ENCODE measurements at regions not wholly inside any gene's neighbourhood (a gene's known extent, or its start where the extent isn't known, plus 50 kb on each side); places are given as distances from the start of the nearest gene placed in this dataset.

GRCh38 chr9:81492710-81493447 lies 196.5 kb downstream of the TLE1 start:
- peak; percentile 64 for DNase-seq
- in situ Hi-C loops (cut with HindIII; ENCODE audit: low pct_ligation_motif_present, low pct_unique_long_range_greater_than_20kb, low sequenced_read_pairs): no loop called here

DNA sequence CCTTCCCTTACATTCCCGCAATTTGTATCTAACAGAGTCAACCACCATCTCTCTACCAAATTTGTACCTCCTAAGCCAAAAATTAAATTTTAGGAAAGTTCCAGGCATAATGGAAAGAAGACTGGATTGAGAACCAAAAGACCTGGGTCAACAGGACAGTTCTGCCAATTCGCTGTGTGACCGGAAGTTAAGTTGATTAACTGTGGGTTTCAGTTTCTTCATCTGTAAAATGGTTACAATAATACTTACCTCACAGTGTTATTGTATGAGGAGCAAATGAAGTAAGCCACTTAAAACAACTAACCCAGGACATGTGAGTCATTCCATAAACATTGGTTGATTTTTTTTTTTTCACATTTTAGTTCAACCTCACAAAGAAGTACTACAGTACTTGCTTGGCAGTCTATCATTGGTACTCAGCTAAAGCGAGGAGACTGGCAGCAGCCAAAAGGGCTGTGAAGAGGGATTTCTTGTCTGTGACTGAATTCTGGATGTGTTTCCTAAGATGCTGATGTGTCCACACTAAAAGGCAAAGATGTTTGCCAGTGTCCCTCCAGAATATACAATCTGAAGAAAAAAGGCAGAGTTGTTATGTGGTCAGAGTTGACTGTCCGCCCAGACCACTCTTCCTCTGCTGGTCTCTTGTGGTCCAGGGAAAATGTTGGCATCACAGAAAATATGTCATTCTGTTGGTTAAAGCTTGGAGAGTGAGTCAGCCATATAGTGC lies 198.6 kb downstream of the TLE1 start:
- DNase-seq: peak; percentile 40
- in situ Hi-C loops (cut with HindIII; ENCODE audit: low pct_ligation_motif_present, low pct_unique_long_range_greater_than_20kb, low sequenced_read_pairs): no loop called here

DNA sequence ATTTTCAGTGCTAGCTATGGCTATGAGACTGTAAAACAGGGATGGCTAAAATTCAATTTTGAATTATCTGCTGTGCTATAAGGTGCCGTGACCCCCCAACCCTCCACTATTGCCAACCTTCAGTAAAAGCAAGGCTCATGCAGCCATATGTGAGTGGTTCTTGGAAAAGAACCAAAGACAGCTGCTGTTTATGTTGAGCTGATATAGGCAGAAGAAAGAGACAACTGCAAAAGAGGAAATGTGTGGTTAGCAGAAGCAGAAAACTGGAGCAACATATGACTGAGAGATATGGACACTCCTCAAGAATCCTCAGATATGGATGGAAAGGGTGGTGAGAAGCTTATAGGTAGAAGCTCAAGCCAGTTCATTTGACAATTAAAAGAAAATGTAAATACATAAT lies 200.3 kb downstream of the TLE1 start:
- in situ Hi-C loops (cut with HindIII; ENCODE audit: low pct_ligation_motif_present, low pct_unique_long_range_greater_than_20kb, low sequenced_read_pairs): no loop called here
- no peak for DNase-seq

DNA sequence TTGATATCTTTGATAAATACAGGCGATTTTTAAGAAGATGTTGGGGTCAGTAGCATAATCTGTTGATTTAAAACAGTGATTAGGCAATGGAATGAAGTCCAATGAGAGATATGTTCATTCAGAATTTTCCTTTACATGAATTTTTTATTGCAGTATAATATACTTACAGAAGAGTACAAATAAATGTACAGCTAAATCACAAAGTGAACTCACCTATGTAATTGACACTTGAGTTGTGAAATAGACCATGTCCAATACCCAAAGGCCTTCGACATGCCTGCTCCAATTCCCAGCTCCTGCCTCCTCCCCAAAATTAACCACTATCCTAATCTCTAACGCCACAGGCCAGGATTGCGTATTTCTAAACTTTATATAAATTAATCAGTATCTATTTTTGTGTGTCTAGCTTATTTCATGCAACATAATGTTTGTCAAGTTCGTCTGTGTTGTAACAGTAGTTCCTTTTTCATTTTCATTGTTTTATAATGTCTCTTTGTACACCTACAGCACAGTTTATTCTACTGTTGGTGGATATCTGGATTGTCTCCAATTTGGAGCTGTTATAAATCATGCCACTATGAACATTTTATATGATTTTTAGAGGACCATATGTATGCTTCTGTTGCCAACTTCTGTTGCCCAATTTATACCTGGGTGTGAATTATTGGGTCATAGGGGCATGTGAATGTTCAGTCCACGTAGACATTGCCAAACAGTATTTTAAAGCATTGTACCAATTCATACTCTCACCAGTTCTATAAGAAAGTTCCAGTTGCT lies 208.3 kb downstream of the TLE1 start:
- in situ Hi-C loops (cut with HindIII; ENCODE audit: low pct_ligation_motif_present, low pct_unique_long_range_greater_than_20kb, low sequenced_read_pairs): no loop called here

GRCh38 chr9:81479573-81479972 lies 209.8 kb downstream of the TLE1 start:
- DNase-seq: no peak
- in situ Hi-C loops (cut with HindIII; ENCODE audit: low pct_ligation_motif_present, low pct_unique_long_range_greater_than_20kb, low sequenced_read_pairs): no loop called here

More for the DNA sequence above, 208.3 kb downstream of the TLE1 start:
- no peak for DNase-seq

DNA sequence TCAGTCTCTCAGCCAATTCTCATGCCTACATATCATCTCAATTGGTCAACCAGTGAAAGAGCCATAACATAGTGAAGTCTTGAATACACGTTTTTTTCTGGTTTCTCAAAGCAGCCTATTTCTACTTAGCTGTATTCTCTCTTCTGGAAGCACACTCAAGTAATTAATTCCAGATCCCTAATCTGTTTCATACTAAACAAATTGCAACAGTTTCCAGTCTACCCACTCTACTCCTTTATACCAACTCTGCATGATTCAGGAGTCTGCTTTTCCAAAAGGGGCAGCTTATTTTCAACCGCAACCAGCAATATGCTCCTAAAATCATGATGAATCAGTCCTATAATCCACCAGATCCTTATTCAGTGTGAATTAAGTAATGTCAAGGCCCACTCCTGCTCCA lies 211.7 kb downstream of the TLE1 start:
- no peak for DNase-seq

GRCh38 chr9:81476813-81477490 lies 212.4 kb downstream of the TLE1 start:
- in situ Hi-C loops (cut with HindIII; ENCODE audit: low pct_ligation_motif_present, low pct_unique_long_range_greater_than_20kb, low sequenced_read_pairs): no loop called here
- no peak for DNase-seq

More for the DNA sequence above, 211.7 kb downstream of the TLE1 start:
- in situ Hi-C loops (cut with HindIII; ENCODE audit: low pct_ligation_motif_present, low pct_unique_long_range_greater_than_20kb, low sequenced_read_pairs): no loop called here

DNA sequence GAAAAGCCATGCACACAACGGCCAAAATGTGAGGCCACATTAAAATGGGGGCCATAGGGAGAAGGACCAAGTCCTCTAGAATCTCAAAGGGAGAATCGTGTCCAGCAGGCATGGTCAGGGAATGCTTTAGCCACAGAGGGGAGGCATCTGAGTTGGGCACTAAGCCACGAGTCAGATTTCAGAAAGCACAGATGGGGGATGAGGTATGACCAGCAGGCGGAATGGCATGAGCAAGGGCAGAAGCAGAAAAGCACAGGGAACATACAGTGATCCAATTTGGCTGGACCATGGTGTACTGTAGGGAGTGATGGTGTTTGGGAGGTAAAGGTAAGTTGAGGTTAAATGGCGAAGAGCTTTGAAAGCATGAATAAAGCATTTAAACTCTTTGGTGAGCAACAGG lies 214.6 kb downstream of the TLE1 start:
- in situ Hi-C loops (cut with HindIII; ENCODE audit: low pct_ligation_motif_present, low pct_unique_long_range_greater_than_20kb, low sequenced_read_pairs): no loop called here

GRCh38 chr9:81474125-81474524 lies 215.2 kb downstream of the TLE1 start:
- in situ Hi-C loops (cut with HindIII; ENCODE audit: low pct_ligation_motif_present, low pct_unique_long_range_greater_than_20kb, low sequenced_read_pairs): no loop called here
- DNase-seq: no peak

More for the DNA sequence above, 214.6 kb downstream of the TLE1 start:
- DNase-seq: no peak

GRCh38 chr9:81473708-81474107 lies 215.6 kb downstream of the TLE1 start:
- DNase-seq: no peak
- in situ Hi-C loops (cut with HindIII; ENCODE audit: low pct_ligation_motif_present, low pct_unique_long_range_greater_than_20kb, low sequenced_read_pairs): no loop called here

DNA sequence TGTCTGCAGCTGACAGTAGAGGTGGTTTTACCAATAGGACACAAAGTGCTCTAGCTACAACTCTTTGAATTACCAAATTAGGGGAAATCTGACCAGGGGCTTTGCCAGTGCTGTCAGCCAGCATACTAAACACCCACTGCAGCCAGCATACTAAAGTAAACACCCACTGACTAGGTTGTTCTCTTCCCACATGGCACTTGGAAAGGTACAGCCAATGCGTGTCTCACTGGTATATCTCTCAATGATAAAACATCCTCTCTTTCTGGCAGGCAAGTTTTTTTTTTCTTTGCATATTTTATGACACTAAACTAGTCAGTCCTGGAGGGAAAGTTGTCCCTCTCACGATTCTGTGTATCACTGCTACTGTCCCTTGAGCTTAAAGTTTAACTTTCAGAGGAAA lies 216.1 kb downstream of the TLE1 start:
- DNase-seq: no peak
- in situ Hi-C loops (cut with HindIII; ENCODE audit: low pct_ligation_motif_present, low pct_unique_long_range_greater_than_20kb, low sequenced_read_pairs): no loop called here

DNA sequence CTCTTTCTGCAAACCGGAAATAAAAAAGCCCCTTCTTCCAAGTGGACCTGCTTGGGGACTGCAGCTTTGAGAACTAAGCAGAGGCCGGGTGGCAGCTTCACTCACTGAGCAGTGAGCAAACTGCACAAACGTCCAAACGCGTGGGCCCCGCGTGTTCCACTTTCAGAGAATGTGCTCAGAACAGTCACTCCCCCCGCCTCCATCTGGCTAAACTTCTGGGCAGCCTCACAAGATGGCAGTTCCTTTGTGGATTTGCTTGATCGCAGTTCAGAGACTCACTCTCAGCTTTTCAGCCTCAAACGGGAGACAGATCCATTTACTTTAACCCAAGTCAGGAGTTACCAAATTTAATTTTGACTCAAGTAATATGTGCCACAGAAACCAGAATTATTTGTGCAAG lies 216.6 kb downstream of the TLE1 start:
- DNase-seq: no peak

GRCh38 chr9:81470864-81471263 lies 218.5 kb downstream of the TLE1 start:
- in situ Hi-C loops (cut with HindIII; ENCODE audit: low pct_ligation_motif_present, low pct_unique_long_range_greater_than_20kb, low sequenced_read_pairs): no loop called here
- DNase-seq: no peak

More for the DNA sequence above, 216.6 kb downstream of the TLE1 start:
- in situ Hi-C loops (cut with HindIII; ENCODE audit: low pct_ligation_motif_present, low pct_unique_long_range_greater_than_20kb, low sequenced_read_pairs): no loop called here

GRCh38 chr9:81468084-81468595 lies 221.2 kb downstream of the TLE1 start:
- no peak for DNase-seq
- in situ Hi-C loops (cut with HindIII; ENCODE audit: low pct_ligation_motif_present, low pct_unique_long_range_greater_than_20kb, low sequenced_read_pairs): no loop called here

DNA sequence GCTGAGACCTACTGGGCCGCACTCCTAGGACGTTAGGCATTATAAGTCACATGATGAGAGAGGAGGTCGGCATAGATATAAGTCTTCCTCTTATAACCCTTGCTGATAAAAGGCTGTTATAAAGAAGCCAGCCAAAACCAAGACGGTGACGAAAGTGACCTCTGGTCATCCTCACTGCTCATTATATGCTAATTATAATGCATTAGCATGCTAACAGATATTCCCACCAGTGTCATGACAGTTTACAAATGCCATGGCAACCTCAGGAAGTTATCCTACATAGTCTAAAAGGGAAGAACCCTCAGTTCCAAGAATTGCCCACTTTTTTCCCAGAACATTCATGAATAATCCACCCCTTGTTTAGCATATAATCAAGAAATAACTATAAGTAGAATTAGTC lies 222.4 kb downstream of the TLE1 start:
- in situ Hi-C loops (cut with HindIII; ENCODE audit: low pct_ligation_motif_present, low pct_unique_long_range_greater_than_20kb, low sequenced_read_pairs): no loop called here

DNA sequence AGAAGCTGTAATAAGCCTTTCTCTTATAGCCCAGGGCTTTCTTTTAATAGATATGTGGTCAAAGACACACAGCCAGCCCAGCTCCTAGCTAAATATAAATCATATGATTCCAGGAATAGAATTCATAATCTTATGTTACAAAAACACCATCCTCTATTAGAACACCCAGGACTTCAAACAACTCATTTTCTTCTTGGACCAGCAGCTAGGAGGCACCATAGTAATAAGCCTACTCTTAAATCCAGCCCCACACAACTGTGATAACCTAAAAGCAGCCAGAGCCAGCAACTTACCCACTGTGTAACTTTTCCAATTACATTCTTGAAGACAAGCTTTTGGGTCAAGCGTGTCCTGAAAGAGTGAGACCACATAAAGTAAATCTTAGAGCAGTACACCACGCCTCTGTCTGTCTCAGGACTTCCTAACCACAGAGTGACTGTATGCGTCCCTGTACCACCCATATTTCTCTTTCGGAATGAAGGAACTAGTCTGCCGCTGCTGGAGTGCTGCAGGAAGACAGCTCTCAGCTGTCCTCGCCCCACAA lies 223.8 kb downstream of the TLE1 start:
- DNase-seq: peak; percentile 2
- in situ Hi-C loops (cut with HindIII; ENCODE audit: low pct_ligation_motif_present, low pct_unique_long_range_greater_than_20kb, low sequenced_read_pairs): no loop called here

More for the DNA sequence above, 222.4 kb downstream of the TLE1 start:
- no peak for DNase-seq

DNA sequence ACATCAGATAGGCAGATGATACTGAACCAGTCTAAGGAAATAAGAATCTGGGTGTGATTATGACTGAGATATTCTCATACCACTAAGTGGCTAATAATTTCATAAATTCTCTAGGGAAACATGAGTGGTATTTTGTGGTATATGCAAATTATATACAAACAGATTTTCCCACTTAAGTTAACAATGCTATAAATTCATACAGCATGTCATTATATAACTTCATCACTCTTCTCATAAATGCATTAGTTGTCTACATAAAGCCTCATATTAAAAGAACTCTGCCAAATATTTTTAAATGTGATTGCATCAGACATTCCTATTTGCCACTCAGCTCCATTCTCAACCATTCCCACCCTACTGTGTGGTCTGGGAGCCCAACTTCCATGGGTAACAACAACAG lies 226.5 kb downstream of the TLE1 start:
- in situ Hi-C loops (cut with HindIII; ENCODE audit: low pct_ligation_motif_present, low pct_unique_long_range_greater_than_20kb, low sequenced_read_pairs): no loop called here
- no peak for DNase-seq

DNA sequence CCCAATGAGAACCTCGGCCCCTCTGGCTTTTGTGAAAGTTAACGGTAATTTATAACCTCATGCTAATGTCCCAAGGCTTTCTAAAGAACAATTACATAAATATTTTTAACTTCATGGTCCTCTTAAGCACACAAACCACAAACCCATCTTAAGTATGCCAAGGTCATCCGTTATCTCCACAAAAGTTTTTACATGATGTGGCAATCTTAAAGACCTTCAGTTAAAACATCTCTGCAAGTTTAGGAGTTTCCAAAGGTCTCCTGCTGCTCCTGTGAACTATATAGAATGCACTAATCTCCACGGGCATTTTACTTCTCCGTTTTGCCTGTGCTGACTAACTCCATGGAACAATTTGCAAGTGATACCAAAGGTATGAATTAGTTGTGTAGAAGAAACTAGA lies 228.2 kb downstream of the TLE1 start:
- in situ Hi-C loops (cut with HindIII; ENCODE audit: low pct_ligation_motif_present, low pct_unique_long_range_greater_than_20kb, low sequenced_read_pairs): no loop called here
- DNase-seq: no peak
